ENCODE measurements at regions not wholly inside any gene's neighbourhood (a gene's known extent, or its start where the extent isn't known, plus 50 kb on each side); places are given as distances from the start of the nearest gene placed in this dataset.

DNA sequence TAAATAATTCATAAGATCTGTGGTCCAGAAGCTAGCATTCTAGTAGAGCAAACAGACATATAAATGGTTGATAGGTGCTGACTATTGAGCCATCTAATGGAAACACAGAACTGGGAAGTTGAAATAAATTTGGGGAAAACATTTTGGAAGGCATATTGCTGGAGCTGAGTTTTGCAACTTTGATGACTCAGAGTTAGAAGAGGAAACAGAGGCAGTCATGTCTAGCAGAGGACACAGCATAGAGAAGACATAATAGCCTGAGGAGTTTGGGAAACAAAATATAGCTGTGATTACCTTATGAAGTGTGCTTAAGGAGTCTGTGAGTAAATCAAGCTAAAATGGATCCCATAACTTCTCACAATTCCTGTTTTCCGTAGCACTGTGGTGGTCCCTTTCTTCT is 86.9 kb upstream of the FLRT2 start:
- TF ChIP-seq, protein P1, sequence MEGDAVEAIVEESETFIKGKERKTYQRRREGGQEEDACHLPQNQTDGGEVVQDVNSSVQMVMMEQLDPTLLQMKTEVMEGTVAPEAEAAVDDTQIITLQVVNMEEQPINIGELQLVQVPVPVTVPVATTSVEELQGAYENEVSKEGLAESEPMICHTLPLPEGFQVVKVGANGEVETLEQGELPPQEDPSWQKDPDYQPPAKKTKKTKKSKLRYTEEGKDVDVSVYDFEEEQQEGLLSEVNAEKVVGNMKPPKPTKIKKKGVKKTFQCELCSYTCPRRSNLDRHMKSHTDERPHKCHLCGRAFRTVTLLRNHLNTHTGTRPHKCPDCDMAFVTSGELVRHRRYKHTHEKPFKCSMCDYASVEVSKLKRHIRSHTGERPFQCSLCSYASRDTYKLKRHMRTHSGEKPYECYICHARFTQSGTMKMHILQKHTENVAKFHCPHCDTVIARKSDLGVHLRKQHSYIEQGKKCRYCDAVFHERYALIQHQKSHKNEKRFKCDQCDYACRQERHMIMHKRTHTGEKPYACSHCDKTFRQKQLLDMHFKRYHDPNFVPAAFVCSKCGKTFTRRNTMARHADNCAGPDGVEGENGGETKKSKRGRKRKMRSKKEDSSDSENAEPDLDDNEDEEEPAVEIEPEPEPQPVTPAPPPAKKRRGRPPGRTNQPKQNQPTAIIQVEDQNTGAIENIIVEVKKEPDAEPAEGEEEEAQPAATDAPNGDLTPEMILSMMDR (IDR thresholded peaks at IDR 0.05) = no peak
- no peak for TF ChIP-seq POLR2A (IDR thresholded peaks at IDR 0.05)
